Muscle of leg (tissue), 3 donors: ENCODE measurements at regions not wholly inside any gene's neighbourhood (a gene's known extent, or its start where the extent isn't known, plus 50 kb on each side); places are given as distances from the start of the nearest gene placed in this dataset.
"Not testable (repeated sequence)": the region's sequence is repeated elsewhere in the genome, so short reads cannot be mapped to it uniquely, and the experiment has no call there.

Experiments used
- DNase-seq: peaks from one replicate; pipeline ENCODE4 v3.0.0; 2013
- H3K27ac ChIP-seq: one replicate; pipeline ENCODE4 v1.5.1; 2013; ENCODE audit warnings: mild to moderate bottlenecking, low read length, control low read depth
- H3K27me3 ChIP-seq: one replicate; pipeline ENCODE4 v1.6.1; 2013; ENCODE audit warnings: low read length; ENCODE audit not compliant: control insufficient read depth, insufficient read depth
- H3K36me3 ChIP-seq: one replicate; pipeline ENCODE4 v1.6.1; 2013; ENCODE audit warnings: low read length; ENCODE audit not compliant: control insufficient read depth, insufficient read depth
- H3K4me1 ChIP-seq: one replicate; pipeline ENCODE4 v1.6.1; 2013; ENCODE audit warnings: low read length; ENCODE audit not compliant: control insufficient read depth, insufficient read depth
- H3K4me3 ChIP-seq: one replicate; pipeline ENCODE4 v1.5.1; 2013; ENCODE audit warnings: low read length, control low read depth
- H3K9me3 ChIP-seq: replicated peaks from 2 replicates; pipeline ENCODE4 v1.6.1; 2013; ENCODE audit warnings: low read depth, low read length; ENCODE audit not compliant: control insufficient read depth
- WGBS: methylation state at CpG from one replicate; pipeline ENCODE4 v1.1.5; 2013; ENCODE audit warnings: missing lambda C conversion rate; ENCODE audit not compliant: insufficient coverage; 5-methylcytosine and 5-hydroxymethylcytosine counted together

DNA sequence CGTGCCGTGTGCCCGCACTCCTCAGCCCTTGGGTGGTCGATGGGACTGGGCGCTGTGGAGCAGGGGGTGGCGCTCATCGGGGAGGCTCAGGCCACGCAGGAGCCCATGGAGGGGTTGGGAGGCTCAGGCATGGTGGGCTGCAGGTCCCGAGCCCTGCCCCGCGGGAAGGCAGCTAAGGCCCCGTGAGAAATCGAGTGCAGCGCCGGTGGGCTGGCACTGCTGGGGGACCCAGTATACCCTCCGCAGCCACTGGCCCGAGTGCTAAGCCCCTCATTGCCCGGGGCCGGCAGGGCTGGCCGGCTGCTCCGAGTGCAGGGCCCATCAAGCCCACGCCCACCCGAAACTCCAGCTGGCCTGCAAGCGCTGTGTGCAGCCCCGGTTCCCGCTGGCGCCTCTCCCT is 384.1 kb downstream of the GLUD2 start:
- H3K27me3 ChIP-seq, H3K4me1 ChIP-seq, H3K9me3 ChIP-seq, H3K4me3 ChIP-seq, DNase-seq, H3K27ac ChIP-seq, H3K36me3 ChIP-seq: not testable (repeated sequence)
- WGBS = 96% methylated on average over 26 of the region's 27 CpGs

DNA sequence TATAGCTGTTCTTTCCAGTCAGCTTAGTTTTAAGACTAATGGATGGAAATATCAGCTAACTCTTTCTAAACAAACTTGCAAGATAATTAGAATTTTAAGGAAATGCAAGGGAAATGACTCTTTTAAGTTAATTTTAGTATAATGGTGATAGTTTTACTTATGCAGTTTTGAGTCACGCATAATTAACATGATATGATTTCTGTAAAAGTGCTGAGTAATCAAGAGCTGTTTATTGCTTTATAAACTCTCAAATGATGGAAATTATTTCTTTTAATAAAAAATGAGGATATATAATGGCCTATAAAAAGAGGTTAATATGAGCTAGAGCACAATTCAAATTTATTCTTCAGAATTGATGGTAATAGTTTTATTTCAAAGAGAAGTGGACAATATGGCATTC is 385.9 kb downstream of the GLUD2 start:
- WGBS = no CpG with 5 or more reads among the region's 1 CpG
- H3K4me3 ChIP-seq = no peak overlapping the region
- no peak overlapping the region for H3K27ac ChIP-seq
- no peaks in the 10 kb centered on the region for H3K27me3 ChIP-seq
- H3K9me3 ChIP-seq = no peaks in the 10 kb centered on the region
- no peak for DNase-seq
- H3K4me1 ChIP-seq = no peaks in the 10 kb centered on the region
- H3K36me3 ChIP-seq = no peaks in the 10 kb centered on the region

DNA sequence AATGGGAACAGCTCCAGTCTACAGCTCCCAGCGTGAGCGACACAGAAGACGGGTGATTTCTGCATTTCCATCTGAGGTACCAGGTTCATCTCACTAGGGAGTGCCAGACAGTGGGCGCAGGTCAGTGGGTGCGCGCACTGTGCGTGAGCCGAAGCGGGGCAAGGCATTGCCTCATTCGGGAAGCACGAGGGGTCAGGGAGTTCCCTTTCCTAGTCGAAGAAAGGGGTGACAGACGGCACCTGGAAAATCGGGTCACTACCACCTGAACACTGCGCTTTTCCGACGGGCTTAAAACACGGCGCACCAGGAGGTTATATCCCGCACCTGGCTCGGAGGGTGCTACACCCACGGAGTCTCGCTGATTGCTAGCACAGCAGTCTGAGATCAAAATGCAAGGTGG is 390.3 kb downstream of the GLUD2 start:
- DNase-seq, H3K27ac ChIP-seq, H3K4me1 ChIP-seq, H3K4me3 ChIP-seq, H3K27me3 ChIP-seq, H3K36me3 ChIP-seq, H3K9me3 ChIP-seq: not testable (repeated sequence)
- 97% methylated on average over 20 of the region's 23 CpGs for WGBS

DNA sequence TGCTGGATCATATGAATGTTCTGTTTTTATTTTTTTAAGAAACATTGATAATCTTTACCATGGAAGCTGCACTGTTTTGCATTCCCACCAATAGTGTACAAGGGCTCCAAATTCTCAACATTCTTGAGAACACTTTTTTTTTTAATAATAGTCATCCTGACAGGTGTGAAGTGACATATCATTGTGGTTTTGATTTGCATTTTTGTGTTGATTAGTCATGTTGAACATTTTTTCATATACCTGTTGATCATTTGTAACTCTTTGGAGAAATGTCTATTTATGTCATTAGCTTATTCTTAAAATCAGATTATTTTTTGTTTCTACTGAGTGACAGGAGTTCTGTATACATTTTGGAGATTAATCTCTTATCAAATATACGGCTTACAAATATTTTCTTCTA is 408.5 kb downstream of the GLUD2 start:
- no peaks in the 10 kb centered on the region for H3K36me3 ChIP-seq
- DNase-seq = no peak
- no peak overlapping the region for H3K27ac ChIP-seq
- no CpG with 5 or more reads among the region's 1 CpG for WGBS
- peaks cover 4% of the 10 kb centered on the region for H3K9me3 ChIP-seq
- H3K4me3 ChIP-seq = no peak overlapping the region
- no peaks in the 10 kb centered on the region for H3K27me3 ChIP-seq
- no peaks in the 10 kb centered on the region for H3K4me1 ChIP-seq

DNA sequence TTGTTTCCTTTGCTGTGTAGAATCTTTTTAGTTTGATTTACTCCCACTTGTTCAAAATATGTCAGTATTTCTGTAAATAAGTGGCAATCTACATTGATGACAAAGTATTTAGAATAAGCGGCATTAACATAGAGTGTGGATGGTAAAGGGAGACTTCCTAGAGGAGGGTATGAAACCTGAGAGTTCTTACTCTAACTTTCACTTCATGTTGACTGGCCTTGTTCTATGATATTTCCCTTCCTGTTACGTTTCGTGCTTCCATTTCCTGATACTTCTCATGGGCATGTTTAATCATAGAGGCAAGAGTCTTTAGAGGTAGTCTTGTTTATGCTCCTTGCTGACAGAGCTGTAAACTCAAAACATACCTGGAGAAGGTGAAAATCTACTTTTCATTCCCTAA is 408.9 kb downstream of the GLUD2 start:
- Histone ChIP-seq H3K4me1 (no peaks in the 10 kb centered on the region), H3K9me3 (peaks cover 4% of the 10 kb centered on the region), H3K27me3 (no peaks in the 10 kb centered on the region), H3K4me3 (no peak overlapping the region), H3K27ac (no peak overlapping the region), H3K36me3 (no peaks in the 10 kb centered on the region)
- no peak for DNase-seq
- WGBS = no CpG with 5 or more reads among the region's 3 CpGs

DNA sequence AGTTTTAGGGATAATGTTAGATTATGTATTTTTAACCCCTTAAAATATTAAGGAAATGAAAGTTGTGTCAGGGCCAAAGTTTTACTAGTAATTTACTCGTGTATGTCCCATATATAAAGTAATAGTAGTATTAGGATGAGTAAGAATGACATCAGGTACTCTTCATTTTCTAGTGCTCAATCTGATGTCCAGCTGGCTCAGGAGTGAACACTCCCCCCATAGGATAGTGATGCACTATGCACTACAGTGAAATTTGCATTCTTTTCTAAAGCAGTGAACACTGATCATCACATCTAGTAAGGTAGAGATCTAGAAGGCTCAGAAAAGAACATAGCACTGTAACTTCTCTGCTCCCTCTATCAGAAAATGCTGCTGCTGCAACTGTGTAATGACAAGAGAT is 409.7 kb downstream of the GLUD2 start:
- H3K27me3 ChIP-seq = no peaks in the 10 kb centered on the region
- DNase-seq = no peak
- H3K27ac ChIP-seq = no peak overlapping the region
- WGBS = no CpG with 5 or more reads among the region's 1 CpG
- H3K4me1 ChIP-seq = no peaks in the 10 kb centered on the region
- H3K4me3 ChIP-seq = no peak overlapping the region
- H3K36me3 ChIP-seq = no peaks in the 10 kb centered on the region
- no peaks in the 10 kb centered on the region for H3K9me3 ChIP-seq

DNA sequence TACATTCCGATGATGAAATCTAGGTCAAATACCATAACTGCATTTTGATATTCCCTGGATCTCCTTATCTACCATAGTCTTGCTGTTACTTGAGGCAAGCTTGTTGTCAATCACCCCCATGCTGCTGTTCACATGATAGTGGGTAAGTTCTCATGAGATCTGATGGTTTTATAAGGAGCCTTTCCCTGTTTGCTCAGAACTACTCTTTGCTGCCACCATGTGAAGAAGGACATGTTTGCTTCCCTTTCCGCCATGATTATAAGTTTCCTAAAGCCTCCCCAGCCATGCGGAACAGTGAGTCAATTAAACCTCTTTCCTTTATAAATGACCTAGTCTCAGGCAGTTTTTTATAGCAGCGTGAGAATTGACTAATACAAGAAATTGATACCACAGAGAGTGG is 432.0 kb downstream of the GLUD2 start:
- DNase-seq = no peak
- Histone ChIP-seq H3K9me3 (no peaks in the 10 kb centered on the region), H3K4me1 (no peaks in the 10 kb centered on the region), H3K27ac (no peak overlapping the region), H3K4me3 (no peak overlapping the region), H3K36me3 (no peaks in the 10 kb centered on the region), H3K27me3 (no peaks in the 10 kb centered on the region)
- WGBS = 60% methylated on average over 1 of the region's 4 CpGs

DNA sequence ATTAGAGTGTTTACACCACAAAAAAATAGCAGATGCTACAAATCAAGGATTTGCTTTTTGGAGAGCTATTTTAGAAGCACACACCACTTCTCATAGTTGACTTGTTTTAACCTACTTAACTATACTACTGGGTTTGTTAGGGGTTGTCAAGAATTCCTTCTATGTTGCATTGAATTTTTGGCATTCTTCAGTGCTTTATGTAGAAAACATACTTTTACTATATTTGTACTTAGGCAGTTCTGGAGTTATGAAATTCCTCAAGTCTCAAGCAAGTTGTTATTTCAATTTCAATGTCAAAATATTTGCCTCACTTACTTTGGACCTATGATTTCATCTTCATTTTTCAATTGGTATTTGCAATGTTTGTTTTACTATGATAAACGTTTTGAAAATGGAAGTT is 449.6 kb downstream of the GLUD2 start:
- Histone ChIP-seq H3K36me3 (no peaks in the 10 kb centered on the region), H3K4me1 (no peaks in the 10 kb centered on the region), H3K9me3 (no peaks in the 10 kb centered on the region), H3K27ac (no peak overlapping the region), H3K4me3 (no peak overlapping the region), H3K27me3 (no peaks in the 10 kb centered on the region)
- peak; percentile 7 for DNase-seq
- WGBS = no CpG with 5 or more reads among the region's 1 CpG

DNA sequence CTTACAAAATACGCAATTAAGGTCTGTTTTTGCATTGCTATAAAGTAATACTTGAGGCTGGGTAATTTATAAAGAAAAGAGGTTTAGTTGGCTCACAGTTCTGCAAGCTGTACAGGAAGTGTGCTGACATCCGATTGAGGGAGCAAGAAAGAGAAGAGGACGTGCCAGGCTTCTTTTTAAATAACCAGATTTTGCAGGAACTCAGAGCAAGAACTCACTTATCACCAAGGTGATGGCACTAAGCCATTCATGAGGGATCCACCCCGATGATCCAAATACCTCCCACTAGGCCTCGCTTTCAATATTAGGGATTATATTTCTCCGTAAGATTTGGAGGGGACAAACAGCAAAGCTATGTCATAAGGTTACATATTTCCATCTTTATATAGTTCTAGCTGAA is 456.7 kb downstream of the GLUD2 start:
- Histone ChIP-seq H3K27me3 (no peaks in the 10 kb centered on the region), H3K27ac (no peak overlapping the region), H3K4me1 (no peaks in the 10 kb centered on the region), H3K4me3 (no peak overlapping the region), H3K36me3 (no peaks in the 10 kb centered on the region), H3K9me3 (no peaks in the 10 kb centered on the region)
- no CpG with 5 or more reads among the region's 6 CpGs for WGBS
- no peak for DNase-seq

DNA sequence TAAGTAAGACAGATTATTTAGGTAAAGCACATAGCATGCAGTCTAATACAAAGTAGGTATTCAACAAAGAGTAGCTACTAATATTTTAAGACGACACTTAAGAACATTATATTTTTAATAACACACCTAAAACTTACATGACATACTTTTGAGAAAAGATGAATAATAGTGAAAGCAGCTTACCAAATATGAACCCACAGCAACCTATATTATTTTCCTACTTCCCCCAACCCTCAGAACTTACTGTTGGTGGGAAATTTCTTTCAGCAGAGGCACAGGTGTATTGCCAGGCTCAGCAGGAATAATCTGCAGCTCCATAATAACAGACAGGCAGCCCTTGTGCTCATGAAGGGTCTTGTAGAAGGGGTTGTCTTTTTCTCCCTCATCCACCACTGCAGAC is 498.9 kb downstream of the GLUD2 start:
- Histone ChIP-seq H3K4me1 (no peaks in the 10 kb centered on the region), H3K27ac (no peak overlapping the region), H3K9me3 (peaks cover 5% of the 10 kb centered on the region), H3K27me3 (no peaks in the 10 kb centered on the region), H3K36me3 (no peaks in the 10 kb centered on the region), H3K4me3 (no peak overlapping the region)
- no CpG with 5 or more reads among the region's 1 CpG for WGBS
- DNase-seq = no peak

DNA sequence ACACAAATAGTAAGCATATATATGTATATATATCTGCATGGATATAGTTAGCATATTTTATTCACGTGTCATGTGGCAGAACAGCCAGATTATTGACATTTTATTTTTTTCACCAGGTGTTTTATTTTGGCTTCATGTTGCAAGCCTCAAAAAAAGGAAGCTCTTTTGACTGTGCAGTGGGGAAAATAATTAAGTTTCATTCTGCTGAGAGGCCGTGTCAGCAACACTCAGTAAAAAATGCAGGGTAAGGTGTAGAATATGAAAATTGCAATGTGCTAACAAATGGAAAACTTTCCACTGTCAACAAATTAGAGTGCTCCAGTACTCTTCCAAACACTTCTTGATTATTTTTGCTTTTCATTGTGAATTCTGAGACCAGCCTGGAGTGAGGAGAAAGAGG is 511.5 kb downstream of the GLUD2 start:
- H3K36me3 ChIP-seq = no peaks in the 10 kb centered on the region
- WGBS = no CpG with 5 or more reads among the region's 2 CpGs
- no peaks in the 10 kb centered on the region for H3K4me1 ChIP-seq
- no peaks in the 10 kb centered on the region for H3K9me3 ChIP-seq
- H3K27me3 ChIP-seq = no peaks in the 10 kb centered on the region
- H3K4me3 ChIP-seq = no peak overlapping the region
- DNase-seq = peak; percentile 35
- H3K27ac ChIP-seq = no peak overlapping the region
